ENCODE measurements at regions not wholly inside any gene's neighbourhood (a gene's known extent, or its start where the extent isn't known, plus 50 kb on each side); places are given as distances from the start of the nearest gene placed in this dataset.

- Histone ChIP-seq H3K36me3 (no peaks in the 10 kb centered on the region), H3K27me3 (no peaks in the 10 kb centered on the region), H3K9me3 (no peaks in the 10 kb centered on the region), H3K27ac (no peak overlapping the region), H3K4me3 (no peak overlapping the region), H3K4me1 (no peaks in the 10 kb centered on the region)
- intact Hi-C loops (cut with DNase I) = no loop called here
- TF ChIP-seq POLR2A (IDR thresholded peaks at IDR 0.05) = no peak
- TF ChIP-seq, protein P1, sequence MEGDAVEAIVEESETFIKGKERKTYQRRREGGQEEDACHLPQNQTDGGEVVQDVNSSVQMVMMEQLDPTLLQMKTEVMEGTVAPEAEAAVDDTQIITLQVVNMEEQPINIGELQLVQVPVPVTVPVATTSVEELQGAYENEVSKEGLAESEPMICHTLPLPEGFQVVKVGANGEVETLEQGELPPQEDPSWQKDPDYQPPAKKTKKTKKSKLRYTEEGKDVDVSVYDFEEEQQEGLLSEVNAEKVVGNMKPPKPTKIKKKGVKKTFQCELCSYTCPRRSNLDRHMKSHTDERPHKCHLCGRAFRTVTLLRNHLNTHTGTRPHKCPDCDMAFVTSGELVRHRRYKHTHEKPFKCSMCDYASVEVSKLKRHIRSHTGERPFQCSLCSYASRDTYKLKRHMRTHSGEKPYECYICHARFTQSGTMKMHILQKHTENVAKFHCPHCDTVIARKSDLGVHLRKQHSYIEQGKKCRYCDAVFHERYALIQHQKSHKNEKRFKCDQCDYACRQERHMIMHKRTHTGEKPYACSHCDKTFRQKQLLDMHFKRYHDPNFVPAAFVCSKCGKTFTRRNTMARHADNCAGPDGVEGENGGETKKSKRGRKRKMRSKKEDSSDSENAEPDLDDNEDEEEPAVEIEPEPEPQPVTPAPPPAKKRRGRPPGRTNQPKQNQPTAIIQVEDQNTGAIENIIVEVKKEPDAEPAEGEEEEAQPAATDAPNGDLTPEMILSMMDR (IDR thresholded peaks at IDR 0.05) = no peak
- WGBS, 2 donors = 76 to 80% methylated on average over 12 of the region's 12 CpGs
- DNase-seq = no peak
Measured at GRCh38 chr13:107170270-107170931, 602.5 kb upstream of the ARGLU1 start.

DNA sequence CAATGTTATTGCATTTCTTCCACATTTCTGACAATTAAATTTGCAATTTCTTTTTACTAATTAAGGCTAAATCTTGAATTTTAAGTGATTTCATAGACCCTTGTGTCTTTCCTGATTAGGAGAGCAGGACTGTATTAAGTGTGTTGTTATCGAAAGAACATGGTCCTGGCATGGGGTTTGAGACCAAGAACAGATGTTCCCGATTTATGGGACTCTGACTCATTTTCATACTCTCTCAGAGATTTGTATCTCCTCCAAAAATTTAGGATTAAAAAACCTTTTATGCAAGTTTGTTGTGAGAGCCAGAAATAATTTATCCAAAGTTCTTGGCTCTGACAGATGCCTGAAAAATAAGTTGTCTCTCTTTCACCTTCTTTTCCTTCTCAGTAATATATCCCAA lies 589.3 kb upstream of the ARGLU1 start:
- intact Hi-C loops (cut with DNase I) = no loop called here
- H3K9me3 ChIP-seq = no peaks in the 10 kb centered on the region
- no peaks in the 10 kb centered on the region for H3K36me3 ChIP-seq
- no peak overlapping the region for H3K4me3 ChIP-seq
- DNase-seq = no peak
- H3K27ac ChIP-seq = peak overlapping the region in 1 of 4 donors; percentile 3
- no peak for TF ChIP-seq POLR2A (IDR thresholded peaks at IDR 0.05)
- TF ChIP-seq, protein P1 (IDR thresholded peaks at IDR 0.05) = no peak
- 32 to 50% methylated on average over 2 of the region's 2 CpGs for WGBS, 2 donors
- no peaks in the 10 kb centered on the region for H3K27me3 ChIP-seq
- H3K4me1 ChIP-seq = no peaks in the 10 kb centered on the region

DNA sequence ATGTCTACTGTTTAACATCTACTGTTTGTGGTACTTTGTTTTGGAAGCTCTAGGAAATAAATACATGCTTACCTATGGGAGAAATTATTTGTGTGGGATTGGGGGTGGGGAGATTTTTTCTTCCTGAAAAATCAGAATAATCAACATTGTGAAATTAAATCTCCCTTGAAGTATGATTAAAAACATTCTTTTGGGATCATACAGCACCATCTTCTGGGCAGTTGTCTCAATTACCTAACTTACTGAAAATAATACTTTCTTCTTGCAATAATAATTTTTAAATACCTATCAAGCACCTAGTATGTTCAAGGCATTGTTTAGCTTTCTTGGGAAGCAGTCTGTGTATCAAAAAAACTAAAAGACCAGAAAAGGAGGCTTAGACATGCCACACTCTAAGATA lies 576.5 kb upstream of the ARGLU1 start:
- no peak overlapping the region for H3K27ac ChIP-seq
- H3K36me3 ChIP-seq = no peaks in the 10 kb centered on the region
- no peaks in the 10 kb centered on the region for H3K9me3 ChIP-seq
- TF ChIP-seq, protein P1 (IDR thresholded peaks at IDR 0.05) = no peak
- no peak for TF ChIP-seq POLR2A (IDR thresholded peaks at IDR 0.05)
- H3K27me3 ChIP-seq = no peaks in the 10 kb centered on the region
- intact Hi-C loops (cut with DNase I) = no loop called here
- no peak for DNase-seq
- H3K4me3 ChIP-seq = no peak overlapping the region
- no peaks in the 10 kb centered on the region for H3K4me1 ChIP-seq

DNA sequence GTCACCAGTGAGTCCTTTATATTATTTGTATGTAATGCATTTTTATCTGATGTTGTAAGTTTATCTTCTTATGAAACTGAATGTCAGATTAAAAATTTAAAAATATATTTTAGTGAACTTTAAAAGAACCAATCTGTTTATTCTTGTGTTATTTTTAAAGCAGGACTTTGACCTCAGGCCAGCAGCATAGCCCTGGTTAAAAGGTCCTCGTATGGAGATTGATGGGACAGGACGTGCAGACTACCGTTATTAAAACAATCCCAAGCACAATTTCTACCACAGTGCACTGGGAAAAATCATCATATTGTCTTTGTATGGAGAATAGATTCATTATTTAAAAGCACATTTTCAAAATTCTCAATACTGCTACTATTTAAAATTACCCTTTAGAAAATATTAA lies 573.8 kb upstream of the ARGLU1 start:
- H3K27ac ChIP-seq = no peak overlapping the region
- no peaks in the 10 kb centered on the region for H3K27me3 ChIP-seq
- DNase-seq = no peak
- no peaks in the 10 kb centered on the region for H3K36me3 ChIP-seq
- intact Hi-C loops (cut with DNase I) = no loop called here
- H3K4me3 ChIP-seq = no peak overlapping the region
- TF ChIP-seq, protein P1 (IDR thresholded peaks at IDR 0.05) = no peak
- no peak for TF ChIP-seq POLR2A (IDR thresholded peaks at IDR 0.05)
- WGBS, 2 donors = 59 to 70% methylated on average over 3 of the region's 3 CpGs
- peaks cover 0 to 12% (median 0%) of the 10 kb centered on the region in 3 donors for H3K4me1 ChIP-seq
- H3K9me3 ChIP-seq = no peaks in the 10 kb centered on the region

DNA sequence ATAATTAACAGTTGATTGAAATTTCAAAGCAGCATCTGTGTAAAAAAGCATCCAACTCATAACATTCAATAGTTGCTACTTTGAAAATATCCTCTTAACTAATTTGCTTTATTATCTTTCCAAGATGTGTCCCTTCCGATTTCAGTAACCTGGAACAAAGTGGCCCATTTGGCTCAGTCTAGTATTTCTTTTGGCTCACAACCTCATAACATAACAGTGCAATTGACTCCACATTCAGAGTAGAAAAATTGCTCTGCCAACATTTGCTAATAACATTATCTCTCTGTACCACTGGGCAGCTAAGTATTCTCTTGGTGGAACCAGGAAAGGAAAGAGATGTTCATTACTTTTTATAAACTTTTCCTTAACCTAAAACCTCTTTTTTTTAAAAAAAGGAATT lies 571.1 kb upstream of the ARGLU1 start:
- intact Hi-C loops (cut with DNase I) = no loop called here
- H3K27me3 ChIP-seq = no peaks in the 10 kb centered on the region
- peaks cover 0 to 12% (median 0%) of the 10 kb centered on the region in 3 donors for H3K4me1 ChIP-seq
- no peak for DNase-seq
- H3K4me3 ChIP-seq = no peak overlapping the region
- TF ChIP-seq, protein P1 (IDR thresholded peaks at IDR 0.05) = no peak
- no peak for TF ChIP-seq POLR2A (IDR thresholded peaks at IDR 0.05)
- H3K36me3 ChIP-seq = no peaks in the 10 kb centered on the region
- H3K9me3 ChIP-seq = no peaks in the 10 kb centered on the region
- H3K27ac ChIP-seq = peak overlapping the region in 1 of 4 donors; percentile 45
- WGBS, 2 donors = 32 to 40% methylated on average over 1 of the region's 1 CpG
